ENCODE measurements at regions not wholly inside any gene's neighbourhood (a gene's known extent, or its start where the extent isn't known, plus 50 kb on each side); places are given as distances from the start of the nearest gene placed in this dataset.

- Histone ChIP-seq H3K27ac (no peak overlapping the region), H3K27me3 (no peaks in the 10 kb centered on the region), H3K36me3 (no peaks in the 10 kb centered on the region), H3K4me1 (peaks cover 6% of the 10 kb centered on the region), H3K4me3 (no peak overlapping the region), H3K9me3 (no peaks in the 10 kb centered on the region)
- TF ChIP-seq POLR2A (IDR thresholded peaks at IDR 0.05) (no peak), CTCF (IDR thresholded peaks at IDR 0.05) (no peak), POLR2AphosphoS5 (IDR thresholded peaks at IDR 0.05; ENCODE audit: insufficient read depth in 1 of 2, low read depth in 1 of 2) (no peak)
- no peak for DNase-seq (ENCODE audit: extremely low spot score in 2 of 2)
- intact Hi-C loops (cut with DNase I) = no loop called here
Measured at GRCh38 chr5:1642221-1642620, 118.5 kb upstream of the LPCAT1 start.

- DNase-seq (ENCODE audit: extremely low spot score in 2 of 2) = no peak
- H3K36me3 ChIP-seq = no peaks in the 10 kb centered on the region
- intact Hi-C loops (cut with DNase I) = no loop called here
- peaks cover 6% of the 10 kb centered on the region for H3K4me1 ChIP-seq
- no peaks in the 10 kb centered on the region for H3K27me3 ChIP-seq
- peak in 1 of 2 donors; percentile 37 for TF ChIP-seq POLR2AphosphoS5 (IDR thresholded peaks at IDR 0.05; ENCODE audit: insufficient read depth in 1 of 2, low read depth in 1 of 2)
- peak; percentile 52 to 68 (median 57) for TF ChIP-seq CTCF (IDR thresholded peaks at IDR 0.05)
- no peak for TF ChIP-seq POLR2A (IDR thresholded peaks at IDR 0.05)
- no peaks in the 10 kb centered on the region for H3K9me3 ChIP-seq
- H3K4me3 ChIP-seq = no peak overlapping the region
- H3K27ac ChIP-seq = no peak overlapping the region
Measured at GRCh38 chr5:1641560-1642166, 117.9 kb upstream of the LPCAT1 start.

- Histone ChIP-seq H3K4me3 (no peak overlapping the region), H3K27ac (no peak overlapping the region), H3K27me3 (no peaks in the 10 kb centered on the region), H3K9me3 (no peaks in the 10 kb centered on the region), H3K4me1 (peaks cover 6% of the 10 kb centered on the region), H3K36me3 (no peaks in the 10 kb centered on the region)
- intact Hi-C loops (cut with DNase I) = no loop called here
- TF ChIP-seq CTCF (IDR thresholded peaks at IDR 0.05) = no peak
- no peak for TF ChIP-seq POLR2AphosphoS5 (IDR thresholded peaks at IDR 0.05; ENCODE audit: insufficient read depth in 1 of 2, low read depth in 1 of 2)
- no peak for TF ChIP-seq POLR2A (IDR thresholded peaks at IDR 0.05)
- no peak for DNase-seq (ENCODE audit: extremely low spot score in 2 of 2)
Measured at GRCh38 chr5:1641041-1641440, 117.3 kb upstream of the LPCAT1 start.

GRCh38 chr5:1640421-1640881 is 116.7 kb upstream of the LPCAT1 start:
- no peak for DNase-seq (ENCODE audit: extremely low spot score in 2 of 2)
- Histone ChIP-seq H3K9me3 (no peaks in the 10 kb centered on the region), H3K27ac (no peak overlapping the region), H3K4me1 (peaks cover 6% of the 10 kb centered on the region), H3K4me3 (no peak overlapping the region), H3K36me3 (no peaks in the 10 kb centered on the region), H3K27me3 (no peaks in the 10 kb centered on the region)
- no peak for TF ChIP-seq POLR2AphosphoS5 (IDR thresholded peaks at IDR 0.05; ENCODE audit: insufficient read depth in 1 of 2, low read depth in 1 of 2)
- no peak for TF ChIP-seq CTCF (IDR thresholded peaks at IDR 0.05)
- intact Hi-C loops (cut with DNase I) = no loop called here

- no peak for DNase-seq (ENCODE audit: extremely low spot score in 2 of 2)
- Histone ChIP-seq H3K4me1 (no peaks in the 10 kb centered on the region), H3K4me3 (no peak overlapping the region), H3K27ac (no peak overlapping the region), H3K36me3 (no peaks in the 10 kb centered on the region), H3K9me3 (no peaks in the 10 kb centered on the region), H3K27me3 (no peaks in the 10 kb centered on the region)
- intact Hi-C loops (cut with DNase I) = no loop called here
- TF ChIP-seq CTCF (IDR thresholded peaks at IDR 0.05) = no peak
- no peak for TF ChIP-seq POLR2AphosphoS5 (IDR thresholded peaks at IDR 0.05; ENCODE audit: insufficient read depth in 1 of 2, low read depth in 1 of 2)
- no peak for TF ChIP-seq POLR2A (IDR thresholded peaks at IDR 0.05)
Measured at GRCh38 chr5:1639757-1640156, 116.0 kb upstream of the LPCAT1 start.
